Esophagus muscularis mucosa (tissue), 4 donors: ENCODE measurements at regions not wholly inside any gene's neighbourhood (a gene's known extent, or its start where the extent isn't known, plus 50 kb on each side); places are given as distances from the start of the nearest gene placed in this dataset.

ENCODE experiments used
- DNase-seq: peaks from one replicate; pipeline ENCODE4 v3.0.0-alpha.2; 2017; ENCODE audit errors: extremely low spot score
- H3K27ac ChIP-seq, 4 donors: fragments of 200-600 bp; sonication (generic); replicated peaks in 1 of 4; 1 replicate in 3 of 4; 2 replicates in 1 of 4; pipeline ENCODE4 v1.5.1; 2016 to 2019; ENCODE audit warnings: mild to moderate bottlenecking in 1 of 4
- H3K27me3 ChIP-seq, 4 donors: fragments of 200-600 bp; sonication (generic); one replicate each; pipeline versions ENCODE4 v1.5.1 to v1.6.0; 2016 to 2019
- H3K36me3 ChIP-seq, 4 donors: fragments of 200-600 bp; sonication (generic); one replicate each; pipeline ENCODE4 v1.5.1; 2016 to 2019
- H3K4me1 ChIP-seq, 4 donors: fragments of 200-600 bp; sonication (generic); one replicate each; pipeline ENCODE4 v1.5.1; 2016 to 2019
- H3K4me3 ChIP-seq, 4 donors: fragments of 200-600 bp; sonication (generic); 1 replicate in 2 of 4; 2 replicates in 2 of 4; pipeline ENCODE4 v1.5.1; 2016 to 2019; ENCODE audit warnings: mild to moderate bottlenecking in 4 of 4, moderate library complexity in 1 of 4
- H3K9me3 ChIP-seq, 4 donors: fragments of 200-600 bp; sonication (generic); 1 replicate in 3 of 4; 2 replicates in 1 of 4; pipeline ENCODE4 v1.5.1; 2016 to 2019
- CTCF ChIP-seq, 3 experiments: fragments of 200-600 bp in 2 of 3; fragments of 450-650 bp in 1 of 3; sonication (generic) in 2 of 3; IDR thresholded peaks; one replicate each; pipeline ENCODE4 v1.5.1; 2017 to 2019; ENCODE audit warnings: antibody characterized with exemption in 3 of 3, mild to moderate bottlenecking in 2 of 3, moderate library complexity in 1 of 3
- EP300 ChIP-seq: sonication (generic); formaldehyde crosslinking; IDR thresholded peaks from one replicate; pipeline ENCODE4 v1.6.1; 2017; ENCODE audit warnings: antibody characterized with exemption
- POLR2A ChIP-seq: fragments of 450-650 bp; IDR thresholded peaks from one replicate; pipeline ENCODE4 v1.6.1; 2017; ENCODE audit warnings: antibody characterized with exemption, moderate library complexity, mild to moderate bottlenecking, low read depth
- POLR2AphosphoS5 ChIP-seq, 2 donors: sonication (generic); formaldehyde crosslinking; IDR thresholded peaks; one replicate each; pipeline ENCODE4 v1.6.1; 2017; ENCODE audit warnings: antibody characterized with exemption in 2 of 2
- WGBS: methylation state at CpG from one replicate; pipeline ENCODE4 v1.1.5; 2018; 5-methylcytosine and 5-hydroxymethylcytosine counted together
- intact Hi-C: fragments of 100-400 bp; cut with DNase I; formaldehyde crosslinking; loops from one replicate; pipeline ENCODE4 v1.15.1; 2023

DNA sequence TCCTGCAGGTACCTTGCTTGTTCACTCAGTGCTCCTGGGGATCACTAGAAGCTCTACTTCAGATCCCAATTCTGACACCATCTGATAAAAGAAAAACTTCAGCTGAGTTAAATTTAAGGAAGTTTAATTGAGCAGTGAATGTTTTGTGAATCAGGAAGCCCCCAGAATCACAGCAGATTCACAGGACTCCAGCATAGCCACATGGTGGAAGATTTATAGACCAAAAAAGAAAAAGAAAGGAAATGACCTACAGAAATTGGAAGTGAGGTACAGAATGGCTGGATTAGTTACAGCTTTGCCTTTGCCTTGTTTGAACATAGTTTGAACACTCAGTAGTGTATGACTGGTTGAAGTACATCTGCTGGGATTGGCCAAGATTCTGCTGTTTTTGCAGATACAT is 182.7 kb upstream of the SCN7A start:
- no peaks in the 10 kb centered on the region for H3K27me3 ChIP-seq

GRCh38 chr2:166675553-166675952 is 181.5 kb upstream of the SCN7A start:
- no peaks in the 10 kb centered on the region for H3K9me3 ChIP-seq
- intact Hi-C loops = no loop called here
- no peak for DNase-seq
- 84% methylated on average over 3 of the region's 3 CpGs for WGBS
- H3K4me1 ChIP-seq = no peaks in the 10 kb centered on the region
- no peak overlapping the region for H3K4me3 ChIP-seq
- H3K36me3 ChIP-seq = no peaks in the 10 kb centered on the region
- no peaks in the 10 kb centered on the region for H3K27me3 ChIP-seq
- no peak overlapping the region for H3K27ac ChIP-seq
- TF ChIP-seq CTCF (IDR thresholded peaks at IDR 0.05) (no peak), POLR2AphosphoS5 (IDR thresholded peaks at IDR 0.05) (no peak), POLR2A (no peak), EP300 (no peak)

More for the DNA sequence above, 182.7 kb upstream of the SCN7A start:
- H3K36me3 ChIP-seq = no peaks in the 10 kb centered on the region
- H3K4me1 ChIP-seq = no peaks in the 10 kb centered on the region
- no peak overlapping the region for H3K4me3 ChIP-seq
- no peak for DNase-seq
- intact Hi-C loops = no loop called here
- TF ChIP-seq POLR2AphosphoS5 (IDR thresholded peaks at IDR 0.05) (no peak), CTCF (IDR thresholded peaks at IDR 0.05) (no peak), EP300 (no peak), POLR2A (no peak)
- H3K27ac ChIP-seq = no peak overlapping the region
- H3K9me3 ChIP-seq = no peaks in the 10 kb centered on the region

DNA sequence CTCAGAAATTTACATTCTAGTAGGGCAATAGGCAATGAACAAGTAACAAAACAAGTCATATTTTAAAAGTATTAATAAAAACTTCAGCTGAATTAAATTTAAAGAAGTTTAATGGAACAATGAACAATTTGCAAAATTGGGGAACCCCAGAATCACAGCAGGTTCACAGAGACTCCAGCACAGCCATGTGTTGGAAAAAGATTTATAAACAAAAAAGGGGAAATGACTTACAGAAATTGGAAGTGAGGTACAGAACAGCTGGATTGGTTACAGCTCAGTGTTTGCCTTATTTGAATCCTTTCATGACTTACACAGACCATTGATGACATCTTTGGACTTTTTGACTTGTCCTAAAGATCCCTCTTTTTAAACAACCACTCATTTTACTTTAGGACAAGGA is 179.9 kb upstream of the SCN7A start:
- DNase-seq = no peak

DNA sequence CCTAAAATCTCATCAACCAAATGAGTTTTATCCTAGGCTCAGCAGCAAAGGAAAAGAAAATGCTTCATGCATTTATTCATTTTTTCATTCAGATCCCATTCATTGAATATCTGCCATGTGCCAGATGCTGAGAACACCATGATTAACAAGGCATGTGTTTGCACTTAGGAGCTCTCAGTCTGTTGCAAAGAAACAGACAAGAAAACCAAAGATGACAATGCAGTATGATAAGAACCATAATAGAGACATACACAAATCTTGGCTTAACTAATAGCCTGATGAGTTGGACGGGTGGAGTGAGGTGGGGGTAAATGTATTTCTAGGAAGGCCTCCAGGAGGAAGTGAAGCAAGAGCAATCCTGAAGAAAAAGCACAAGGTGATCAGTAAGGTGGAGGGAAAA is 177.8 kb upstream of the SCN7A start:
- no peaks in the 10 kb centered on the region for H3K27me3 ChIP-seq
- intact Hi-C loops = no loop called here
- H3K4me3 ChIP-seq = no peak overlapping the region
- no peak for DNase-seq
- H3K36me3 ChIP-seq = no peaks in the 10 kb centered on the region
- no peak overlapping the region for H3K27ac ChIP-seq
- no peaks in the 10 kb centered on the region for H3K9me3 ChIP-seq
- WGBS = 57% methylated on average over 1 of the region's 1 CpG
- TF ChIP-seq POLR2A (no peak), POLR2AphosphoS5 (IDR thresholded peaks at IDR 0.05) (no peak), EP300 (no peak), CTCF (IDR thresholded peaks at IDR 0.05) (no peak)
- no peaks in the 10 kb centered on the region for H3K4me1 ChIP-seq

More for the DNA sequence above, 179.9 kb upstream of the SCN7A start:
- TF ChIP-seq POLR2A = no peak
- no peak for TF ChIP-seq CTCF (IDR thresholded peaks at IDR 0.05)
- TF ChIP-seq EP300 = no peak
- TF ChIP-seq POLR2AphosphoS5 (IDR thresholded peaks at IDR 0.05) = no peak
- Histone ChIP-seq H3K4me3 (no peak overlapping the region), H3K4me1 (no peaks in the 10 kb centered on the region), H3K27me3 (no peaks in the 10 kb centered on the region), H3K36me3 (no peaks in the 10 kb centered on the region), H3K9me3 (no peaks in the 10 kb centered on the region), H3K27ac (no peak overlapping the region)
- intact Hi-C loops = no loop called here

DNA sequence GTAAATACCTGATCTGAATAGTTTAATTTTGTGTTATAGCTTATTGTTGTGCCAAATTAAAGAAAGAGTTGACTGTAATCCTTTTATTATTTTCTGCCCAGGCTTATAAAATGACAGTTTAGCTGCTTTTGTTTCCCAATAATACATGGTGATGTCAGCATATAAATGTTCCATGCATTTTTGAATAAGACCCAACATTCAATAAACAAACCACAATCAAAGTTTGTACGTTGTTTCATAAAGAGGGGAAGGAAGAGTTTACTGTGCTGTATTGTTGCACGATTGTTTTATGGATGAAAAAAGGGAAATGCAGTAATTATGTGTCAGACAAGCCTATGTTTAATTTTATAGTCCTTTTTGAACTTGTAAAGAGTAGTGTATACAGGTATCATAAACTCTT is 177.2 kb upstream of the SCN7A start:
- TF ChIP-seq POLR2A = no peak
- Histone ChIP-seq H3K4me1 (no peaks in the 10 kb centered on the region), H3K27me3 (no peaks in the 10 kb centered on the region), H3K36me3 (no peaks in the 10 kb centered on the region), H3K4me3 (no peak overlapping the region), H3K9me3 (no peaks in the 10 kb centered on the region), H3K27ac (no peak overlapping the region)
- intact Hi-C loops = no loop called here
- DNase-seq = no peak
- 52% methylated on average over 2 of the region's 2 CpGs for WGBS
